Brain microvascular endothelial cell (primary cell): ENCODE measurements at regions not wholly inside any gene's neighbourhood (a gene's known extent, or its start where the extent isn't known, plus 50 kb on each side); places are given as distances from the start of the nearest gene placed in this dataset.

Experiments used
- DNase-seq: peaks from one replicate; pipeline ENCODE4 v3.0.0-alpha.2; 2020
- H3K27ac ChIP-seq: fragments of 250-450 bp; sonication (Bioruptor Pico); 2 replicates; pipeline ENCODE4 v1.5.1; 2020; ENCODE audit warnings: mild to moderate bottlenecking, moderate library complexity
- H3K27me3 ChIP-seq: fragments of 250-450 bp; sonication (Bioruptor Pico); replicated peaks from 2 replicates; pipeline ENCODE4 v1.5.1; 2020; ENCODE audit warnings: mild to moderate bottlenecking
- H3K36me3 ChIP-seq: fragments of 250-450 bp; sonication (Bioruptor Pico); replicated peaks from 2 replicates; pipeline ENCODE4 v1.5.1; 2020; ENCODE audit warnings: mild to moderate bottlenecking
- H3K4me3 ChIP-seq: 2 replicates; pipeline ENCODE4 v1.5.1; 2011; ENCODE audit warnings: low read depth, mild to moderate bottlenecking, control low read depth, low read length, moderate library complexity
- in situ Hi-C: cut with HindIII; loops from 2 replicates; pipeline ENCODE4 v1.10.0; 2017; ENCODE audit warnings: low sequenced_read_pairs, low pct_ligation_motif_present
- TF ChIP-seq, protein P1 (sequence below): IDR thresholded peaks from 2 replicates; pipeline ENCODE4 v1.5.1; 2011; ENCODE audit warnings: low read depth, mild to moderate bottlenecking, moderate library complexity, low read length, control low read depth, inconsistent platforms; ENCODE audit errors: missing control alignments

DNA sequence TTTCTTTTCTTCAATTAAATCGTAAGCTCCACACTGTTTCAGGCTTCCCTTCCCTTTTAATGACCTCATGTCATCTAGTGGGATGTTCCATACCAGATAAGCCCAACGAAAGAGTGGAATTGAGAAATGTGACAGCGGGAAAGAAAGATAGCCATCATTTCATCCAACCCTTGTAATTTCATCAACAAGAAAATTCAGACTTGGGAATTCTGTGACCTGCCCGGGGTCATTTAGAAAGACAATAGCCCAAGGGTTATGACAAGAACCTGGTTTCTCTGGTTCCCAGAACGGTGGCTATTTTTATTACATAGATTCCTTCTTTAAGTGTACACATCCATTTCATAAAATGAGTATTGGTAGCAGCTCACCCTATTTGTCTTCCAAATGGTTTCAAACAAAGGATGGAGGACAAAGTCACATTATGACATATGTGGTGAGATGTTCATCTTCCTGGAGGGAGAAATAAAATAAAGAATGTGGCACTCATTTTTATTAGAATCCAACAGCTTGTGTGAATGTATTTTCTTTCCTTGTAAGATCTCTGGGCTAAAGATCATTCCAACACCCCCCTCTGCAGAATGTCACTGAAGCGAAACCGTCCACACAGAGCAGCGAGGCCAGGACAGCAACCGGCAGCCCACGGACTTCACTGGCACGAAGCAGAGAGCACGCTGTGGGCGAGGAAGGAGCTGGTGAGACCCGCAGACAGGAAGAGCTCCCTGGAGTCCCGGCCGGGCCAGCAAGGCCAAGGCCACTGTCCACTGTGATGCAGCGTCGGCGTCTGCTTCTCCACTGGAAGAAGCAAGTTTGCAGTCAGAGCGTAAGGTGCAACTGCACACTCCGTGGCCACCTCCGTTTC, 199.9 kb downstream of the KLF6 start:
- Histone ChIP-seq H3K27ac (no peak overlapping the region), H3K4me3 (no peak overlapping the region), H3K27me3 (no peaks in the 10 kb centered on the region), H3K36me3 (no peaks in the 10 kb centered on the region)
- DNase-seq: no peak
- in situ Hi-C loops: no loop called here
- TF ChIP-seq, protein P1, sequence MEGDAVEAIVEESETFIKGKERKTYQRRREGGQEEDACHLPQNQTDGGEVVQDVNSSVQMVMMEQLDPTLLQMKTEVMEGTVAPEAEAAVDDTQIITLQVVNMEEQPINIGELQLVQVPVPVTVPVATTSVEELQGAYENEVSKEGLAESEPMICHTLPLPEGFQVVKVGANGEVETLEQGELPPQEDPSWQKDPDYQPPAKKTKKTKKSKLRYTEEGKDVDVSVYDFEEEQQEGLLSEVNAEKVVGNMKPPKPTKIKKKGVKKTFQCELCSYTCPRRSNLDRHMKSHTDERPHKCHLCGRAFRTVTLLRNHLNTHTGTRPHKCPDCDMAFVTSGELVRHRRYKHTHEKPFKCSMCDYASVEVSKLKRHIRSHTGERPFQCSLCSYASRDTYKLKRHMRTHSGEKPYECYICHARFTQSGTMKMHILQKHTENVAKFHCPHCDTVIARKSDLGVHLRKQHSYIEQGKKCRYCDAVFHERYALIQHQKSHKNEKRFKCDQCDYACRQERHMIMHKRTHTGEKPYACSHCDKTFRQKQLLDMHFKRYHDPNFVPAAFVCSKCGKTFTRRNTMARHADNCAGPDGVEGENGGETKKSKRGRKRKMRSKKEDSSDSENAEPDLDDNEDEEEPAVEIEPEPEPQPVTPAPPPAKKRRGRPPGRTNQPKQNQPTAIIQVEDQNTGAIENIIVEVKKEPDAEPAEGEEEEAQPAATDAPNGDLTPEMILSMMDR: no peak

DNA sequence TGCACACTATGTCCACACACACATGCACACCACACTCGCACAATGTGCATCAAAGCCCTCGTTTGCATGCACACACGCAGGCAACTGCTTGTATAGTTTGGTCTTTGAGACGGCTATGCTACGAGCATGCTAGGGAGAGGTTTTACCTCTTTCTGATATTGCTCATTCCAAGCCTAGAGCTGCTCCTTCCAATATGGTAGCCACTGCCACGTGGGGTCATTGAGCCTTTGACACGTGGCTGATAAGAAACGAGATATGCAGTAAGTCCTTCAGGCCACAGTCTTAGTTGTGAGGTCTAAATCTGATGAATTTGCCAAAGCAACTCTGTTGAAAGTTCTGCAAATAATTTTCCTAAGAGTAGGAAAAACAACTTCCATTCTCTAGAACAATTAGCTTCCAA, 204.4 kb downstream of the KLF6 start:
- TF ChIP-seq, protein P1: no peak
- in situ Hi-C loops: no loop called here
- Histone ChIP-seq H3K4me3 (no peak overlapping the region), H3K36me3 (no peaks in the 10 kb centered on the region), H3K27ac (no peak overlapping the region), H3K27me3 (no peaks in the 10 kb centered on the region)
- no peak for DNase-seq

DNA sequence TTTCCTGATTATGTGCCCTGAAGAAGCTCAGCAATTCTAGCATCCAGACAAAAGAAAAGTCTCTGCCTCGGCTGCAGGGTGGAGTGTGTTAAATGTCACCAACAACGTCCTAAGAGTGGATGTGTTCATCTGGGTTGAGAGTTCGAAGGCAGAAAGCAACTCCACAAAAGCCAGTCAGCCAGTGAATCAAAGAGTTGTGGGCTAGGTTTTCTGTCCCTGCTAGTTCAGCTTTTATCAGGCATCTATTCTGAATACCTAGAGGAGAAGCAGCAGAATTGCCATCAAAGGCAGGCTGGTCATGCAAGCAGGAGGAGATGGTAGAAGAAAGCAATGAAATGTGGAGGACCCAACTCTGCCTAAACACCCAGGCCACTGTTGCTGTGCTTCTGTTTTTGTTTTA, 205.2 kb downstream of the KLF6 start:
- in situ Hi-C loops: no loop called here
- TF ChIP-seq, protein P1: no peak
- DNase-seq: no peak
- H3K27ac ChIP-seq: no peak overlapping the region
- no peaks in the 10 kb centered on the region for H3K36me3 ChIP-seq
- no peaks in the 10 kb centered on the region for H3K27me3 ChIP-seq
- H3K4me3 ChIP-seq: no peak overlapping the region

DNA sequence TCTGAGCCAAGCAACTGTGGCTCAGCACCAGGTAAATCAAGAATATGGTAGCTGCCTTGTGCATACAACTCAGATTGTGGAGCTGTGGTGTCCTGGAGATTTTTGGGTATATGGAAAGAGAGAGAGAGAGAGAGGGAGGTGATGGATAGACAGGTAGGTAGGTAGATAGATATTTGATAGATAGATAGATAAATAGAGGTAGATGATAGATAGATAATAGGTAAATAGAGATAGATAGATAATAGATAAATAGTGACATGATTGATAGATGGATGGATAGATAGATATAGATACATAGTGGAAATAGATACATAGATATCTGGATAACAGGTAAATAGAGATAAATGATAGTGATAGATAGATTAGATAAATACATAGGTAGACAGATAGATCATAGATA, 206.3 kb downstream of the KLF6 start:
- Histone ChIP-seq H3K27me3 (no peaks in the 10 kb centered on the region), H3K27ac (no peak overlapping the region), H3K4me3 (no peak overlapping the region), H3K36me3 (no peaks in the 10 kb centered on the region)
- DNase-seq: no peak
- TF ChIP-seq, protein P1: no peak
- in situ Hi-C loops: no loop called here

DNA sequence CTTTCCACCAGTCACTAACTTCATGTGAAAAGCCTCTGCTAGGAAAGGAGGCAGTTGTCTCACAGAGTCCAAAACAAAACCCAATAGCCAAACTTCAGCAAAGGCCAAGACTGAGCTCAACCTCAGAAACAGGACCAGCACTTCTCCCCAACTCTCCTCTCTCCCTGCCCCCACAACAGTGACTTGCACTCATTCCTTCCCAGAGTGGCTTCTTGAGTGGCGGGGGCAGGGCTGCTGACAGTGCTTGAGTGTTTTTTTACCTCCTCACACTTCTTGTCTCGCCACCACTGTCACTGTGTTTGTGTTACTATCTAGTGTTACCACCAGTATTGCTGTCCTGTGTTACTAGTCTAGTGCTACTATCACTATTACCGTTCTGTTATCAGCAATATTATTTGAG, 206.8 kb downstream of the KLF6 start:
- H3K27ac ChIP-seq: no peak overlapping the region
- in situ Hi-C loops: no loop called here
- TF ChIP-seq, protein P1: no peak

DNA sequence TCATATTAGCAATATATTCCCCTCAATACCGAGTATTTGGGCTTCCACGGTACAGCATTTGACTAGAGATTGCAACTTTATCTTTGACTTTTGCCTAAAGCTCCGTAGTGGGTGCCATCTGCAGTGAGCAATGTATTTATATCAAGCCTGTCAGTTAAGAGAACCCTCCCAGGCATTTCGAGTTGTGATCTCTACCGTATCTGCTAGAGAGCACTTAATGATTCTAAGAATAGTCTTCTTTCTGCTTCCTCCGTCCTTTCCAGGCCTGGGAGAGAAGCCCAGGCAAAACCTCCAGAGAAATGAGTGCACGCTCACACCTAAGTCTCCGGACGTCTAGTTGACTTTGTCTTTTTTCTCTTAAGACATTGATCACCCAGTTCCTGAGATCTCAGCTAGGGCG, 210.6 kb downstream of the KLF6 start:
- Histone ChIP-seq H3K27me3 (no peaks in the 10 kb centered on the region), H3K27ac (no peak overlapping the region), H3K4me3 (no peak overlapping the region), H3K36me3 (no peaks in the 10 kb centered on the region)
- DNase-seq: no peak
- in situ Hi-C loops: no loop called here
- TF ChIP-seq, protein P1: no peak

More for the DNA sequence above, 206.8 kb downstream of the KLF6 start:
- Histone ChIP-seq H3K36me3 (no peaks in the 10 kb centered on the region), H3K4me3 (no peak overlapping the region), H3K27me3 (no peaks in the 10 kb centered on the region)
- DNase-seq: no peak
